Endothelial cell (in vitro differentiated cells): ENCODE measurements at regions not wholly inside any gene's neighbourhood (a gene's known extent, or its start where the extent isn't known, plus 50 kb on each side); places are given as distances from the start of the nearest gene placed in this dataset.
"Not testable (repeated sequence)": the region's sequence is repeated elsewhere in the genome, so short reads cannot be mapped to it uniquely, and the experiment has no call there.

Experiments
- DNase-seq: peaks from one replicate; pipeline ENCODE4 v3.0.0; 2021; ENCODE audit warnings: low spot score
- H3K27ac Mint-ChIP-seq: one replicate; pipeline ENCODE4 v1.8.0; 2021; ENCODE audit warnings: mixed read lengths, inconsistent platforms; ENCODE audit not compliant: unreplicated experiment
- H3K27me3 Mint-ChIP-seq: one replicate; pipeline ENCODE4 v1.8.0; 2021; ENCODE audit warnings: mild to moderate bottlenecking, moderate library complexity, mixed read lengths, inconsistent platforms; ENCODE audit not compliant: unreplicated experiment
- H3K36me3 Mint-ChIP-seq: one replicate; pipeline ENCODE4 v1.8.0; 2021; ENCODE audit warnings: mild to moderate bottlenecking, low read depth, mixed read lengths, inconsistent platforms; ENCODE audit not compliant: unreplicated experiment
- H3K4me1 Mint-ChIP-seq: one replicate; pipeline ENCODE4 v1.8.0; 2021; ENCODE audit warnings: mild to moderate bottlenecking, mixed read lengths, inconsistent platforms; ENCODE audit not compliant: unreplicated experiment
- H3K4me3 Mint-ChIP-seq: one replicate; pipeline ENCODE4 v1.8.0; 2021; ENCODE audit warnings: mild to moderate bottlenecking, mixed read lengths, inconsistent platforms; ENCODE audit not compliant: unreplicated experiment
- H3K9me3 Mint-ChIP-seq: one replicate; pipeline ENCODE4 v1.8.0; 2021; ENCODE audit warnings: mixed read lengths, inconsistent platforms; ENCODE audit not compliant: unreplicated experiment
- CTCF ChIP-seq: fragments of 200-600 bp; sonication (generic); IDR thresholded peaks from one replicate; pipeline ENCODE4 v1.5.0; 2021; ENCODE audit warnings: antibody characterized with exemption; ENCODE audit not compliant: unreplicated experiment

GRCh38 chr11:134938212-134938611 lies 526.2 kb upstream of the B3GAT1 start:
- DNase-seq = no peak
- Mint-ChIP-seq H3K9me3 (no peaks in the 10 kb centered on the region), H3K27me3 (peaks cover 3% of the 10 kb centered on the region), H3K4me1 (peaks cover 9% of the 10 kb centered on the region), H3K4me3 (no peak overlapping the region), H3K27ac (no peak overlapping the region), H3K36me3 (peaks cover 4% of the 10 kb centered on the region)
- no peak for TF ChIP-seq CTCF

GRCh38 chr11:134937193-134937592 lies 525.2 kb upstream of the B3GAT1 start:
- H3K36me3 Mint-ChIP-seq, H3K9me3 Mint-ChIP-seq, H3K27me3 Mint-ChIP-seq, H3K4me1 Mint-ChIP-seq, DNase-seq, H3K27ac Mint-ChIP-seq, H3K4me3 Mint-ChIP-seq: not testable (repeated sequence)

- H3K27ac Mint-ChIP-seq = no peak overlapping the region
- TF ChIP-seq CTCF = no peak
- H3K4me1 Mint-ChIP-seq = no peaks in the 10 kb centered on the region
- peaks cover 4% of the 10 kb centered on the region for H3K36me3 Mint-ChIP-seq
- no peaks in the 10 kb centered on the region for H3K9me3 Mint-ChIP-seq
- peaks cover 3% of the 10 kb centered on the region for H3K27me3 Mint-ChIP-seq
- no peak overlapping the region for H3K4me3 Mint-ChIP-seq
- DNase-seq = no peak
Observed at GRCh38 chr11:134932761-134933160, 520.7 kb upstream of the B3GAT1 start.

- H3K27me3 Mint-ChIP-seq = peaks cover 2% of the 10 kb centered on the region
- no peak overlapping the region for H3K27ac Mint-ChIP-seq
- H3K4me1 Mint-ChIP-seq = no peaks in the 10 kb centered on the region
- no peak overlapping the region for H3K4me3 Mint-ChIP-seq
- no peak for DNase-seq
- TF ChIP-seq CTCF = no peak
- H3K9me3 Mint-ChIP-seq = no peaks in the 10 kb centered on the region
- H3K36me3 Mint-ChIP-seq = no peaks in the 10 kb centered on the region
Observed at GRCh38 chr11:134925432-134925831, 513.4 kb upstream of the B3GAT1 start.

- no peak for TF ChIP-seq CTCF
- Mint-ChIP-seq H3K4me3 (no peak overlapping the region), H3K4me1 (no peaks in the 10 kb centered on the region), H3K27ac (no peak overlapping the region), H3K27me3 (peaks cover 2% of the 10 kb centered on the region), H3K36me3 (no peaks in the 10 kb centered on the region), H3K9me3 (no peaks in the 10 kb centered on the region)
- DNase-seq = no peak
Observed at GRCh38 chr11:134923441-134923840, 511.4 kb upstream of the B3GAT1 start.

GRCh38 chr11:134921938-134922337 lies 509.9 kb upstream of the B3GAT1 start:
- H3K9me3 Mint-ChIP-seq = no peaks in the 10 kb centered on the region
- no peaks in the 10 kb centered on the region for H3K4me1 Mint-ChIP-seq
- no peaks in the 10 kb centered on the region for H3K27me3 Mint-ChIP-seq
- no peaks in the 10 kb centered on the region for H3K36me3 Mint-ChIP-seq
- no peak overlapping the region for H3K27ac Mint-ChIP-seq
- no peak for DNase-seq
- no peak overlapping the region for H3K4me3 Mint-ChIP-seq
- no peak for TF ChIP-seq CTCF
